HEK293 (cell line): ENCODE measurements at regions not wholly inside any gene's neighbourhood (a gene's known extent, or its start where the extent isn't known, plus 50 kb on each side); places are given as distances from the start of the nearest gene placed in this dataset.

ENCODE experiments used
- CTCF ChIA-PET: fragments of 350-600 bp; formaldehyde crosslinking; extraction: SDS; loops from one replicate; lab custom pipeline; 2021; ENCODE audit warnings: antibody characterized with exemption; lab: Yijun Ruan, JAX
- POLR2A ChIA-PET: fragments of 300-600 bp; formaldehyde crosslinking; extraction: SDS; loops from one replicate; lab custom pipeline; 2020; ENCODE audit warnings: antibody characterized with exemption, inconsistent platforms; lab: Yijun Ruan, JAX
- H3K27ac ChIP-seq: fragments of 200-500 bp; sonication (Bioruptor generic); 2 replicates; pipeline ENCODE4 v1.5.1; 2014; ENCODE audit warnings: low read depth, low read length, control low read depth, inconsistent platforms; ENCODE audit errors: extremely low read depth
- H3K36me3 ChIP-seq, 2 experiments: fragments of 200-500 bp in 1 of 2; sonication (Bioruptor generic) in 1 of 2; 1 replicate in 1 of 2; 2 replicates in 1 of 2; pipeline ENCODE4 v1.5.1; 2014 to 2017; ENCODE audit warnings: inconsistent platforms in 2 of 2, low read length in 2 of 2; ENCODE audit not compliant: control insufficient read depth in 2 of 2, insufficient read depth in 1 of 2
- H3K4me1 ChIP-seq: fragments of 200-500 bp; sonication (Bioruptor generic); 2 replicates; pipeline ENCODE4 v1.5.1; 2014; ENCODE audit warnings: mild to moderate bottlenecking, low read length, inconsistent platforms; ENCODE audit not compliant: control insufficient read depth, insufficient read depth
- H3K4me3 ChIP-seq: 2 replicates; pipeline ENCODE4 v1.5.1; 2011; ENCODE audit warnings: low read depth, mild to moderate bottlenecking, control low read depth, low read length, moderate library complexity
- H3K9me3 ChIP-seq: fragments of 200-500 bp; sonication (Bioruptor generic); 2 replicates; pipeline ENCODE4 v1.5.1; 2014; ENCODE audit warnings: low read depth, low read length, inconsistent platforms; ENCODE audit not compliant: control insufficient read depth, insufficient read depth
- IKZF3 ChIP-seq: fragments of 450-650 bp; IDR thresholded peaks from 2 replicates; pipeline ENCODE4 v1.5.0; 2018; ENCODE audit warnings: missing biosample characterization, mild to moderate bottlenecking, missing genetic modification characterization, moderate library complexity
- KLF10 ChIP-seq: fragments of 450-650 bp; IDR thresholded peaks from 2 replicates; pipeline ENCODE4 v1.5.1; 2018; ENCODE audit warnings: missing biosample characterization, mild to moderate bottlenecking, missing genetic modification characterization
- SCRT1 ChIP-seq: fragments of 450-650 bp; formaldehyde crosslinking; IDR thresholded peaks from 2 replicates; pipeline ENCODE4 v1.5.1; 2016; ENCODE audit warnings: missing biosample characterization, missing genetic modification characterization, borderline replicate concordance
- SETDB1 ChIP-seq: IDR thresholded peaks from one replicate; pipeline ENCODE4 v1.6.1; 2017; ENCODE audit warnings: mild to moderate bottlenecking, low read length, moderate library complexity, mixed read lengths; ENCODE audit not compliant: insufficient read length
- ZBTB20 ChIP-seq: fragments of 450-650 bp; formaldehyde crosslinking; IDR thresholded peaks from 2 replicates; pipeline ENCODE4 v1.5.1; 2016; ENCODE audit warnings: missing biosample characterization, missing genetic modification characterization
- ZBTB44 ChIP-seq: fragments of 450-650 bp; IDR thresholded peaks from 2 replicates; pipeline ENCODE4 v1.5.1; 2018; ENCODE audit warnings: missing biosample characterization, mild to moderate bottlenecking, missing genetic modification characterization
- ZNF174 ChIP-seq: fragments of 450-650 bp; formaldehyde crosslinking; IDR thresholded peaks from 2 replicates; pipeline ENCODE4 v1.5.0; 2017; ENCODE audit warnings: missing biosample characterization, mild to moderate bottlenecking, missing genetic modification characterization
- ZNF211 ChIP-seq: fragments of 450-650 bp; formaldehyde crosslinking; IDR thresholded peaks from 2 replicates; pipeline ENCODE4 v1.5.1; 2016; ENCODE audit warnings: low read depth, missing biosample characterization, missing genetic modification characterization
- ZNF404 ChIP-seq: fragments of 450-650 bp; formaldehyde crosslinking; IDR thresholded peaks from 2 replicates; pipeline ENCODE4 v1.5.1; 2017; ENCODE audit warnings: missing biosample characterization, missing genetic modification characterization
- ZNF416 ChIP-seq: fragments of 450-650 bp; formaldehyde crosslinking; IDR thresholded peaks from 2 replicates; pipeline ENCODE4 v1.5.1; 2016; ENCODE audit warnings: missing biosample characterization, missing genetic modification characterization
- ZNF426 ChIP-seq: fragments of 450-650 bp; formaldehyde crosslinking; IDR thresholded peaks from 2 replicates; pipeline ENCODE4 v1.5.1; 2017; ENCODE audit warnings: missing biosample characterization, missing genetic modification characterization, mild to moderate bottlenecking, inconsistent platforms, moderate library complexity
- ZNF561 ChIP-seq: fragments of 450-650 bp; IDR thresholded peaks from 2 replicates; pipeline ENCODE4 v1.5.1; 2018; ENCODE audit warnings: missing biosample characterization, missing genetic modification characterization, borderline replicate concordance
- ZNF600 ChIP-seq: fragments of 450-650 bp; formaldehyde crosslinking; IDR thresholded peaks from 2 replicates; pipeline ENCODE4 v1.5.1; 2016; ENCODE audit warnings: missing biosample characterization, missing genetic modification characterization
- ZNF626 ChIP-seq: fragments of 450-650 bp; sonication (Bioruptor Pico); formaldehyde crosslinking; IDR thresholded peaks from 2 replicates; pipeline ENCODE4 v1.5.1; 2018; ENCODE audit warnings: missing biosample characterization, missing genetic modification characterization, inconsistent platforms
- ZNF670 ChIP-seq: fragments of 450-650 bp; formaldehyde crosslinking; IDR thresholded peaks from 2 replicates; pipeline ENCODE4 v1.5.1; 2016; ENCODE audit warnings: missing biosample characterization, missing genetic modification characterization, low read depth
- ZSCAN23 ChIP-seq: fragments of 450-650 bp; formaldehyde crosslinking; IDR thresholded peaks from 2 replicates; pipeline ENCODE4 v1.5.1; 2016; ENCODE audit warnings: missing biosample characterization, missing genetic modification characterization
- ZSCAN30 ChIP-seq: fragments of 450-650 bp; IDR thresholded peaks from 2 replicates; pipeline ENCODE4 v1.5.1; 2018; ENCODE audit warnings: missing biosample characterization, mild to moderate bottlenecking, missing genetic modification characterization, moderate library complexity
- TF ChIP-seq, protein P1 (sequence below): fragments of 450-650 bp; formaldehyde crosslinking; IDR thresholded peaks from 2 replicates; pipeline ENCODE4 v1.5.1; 2016; ENCODE audit warnings: missing biosample characterization, missing genetic modification characterization
- TF ChIP-seq, protein P2 (sequence below): fragments of 450-650 bp; formaldehyde crosslinking; IDR thresholded peaks from 2 replicates; pipeline ENCODE4 v1.5.1; 2016; ENCODE audit warnings: missing biosample characterization, missing genetic modification characterization
- TF ChIP-seq, protein P3 (sequence below): fragments of 450-650 bp; formaldehyde crosslinking; IDR thresholded peaks from 2 replicates; pipeline ENCODE4 v1.5.1; 2016; ENCODE audit warnings: missing biosample characterization, missing genetic modification characterization
- TF ChIP-seq, protein P4 (sequence below): fragments of 450-650 bp; formaldehyde crosslinking; IDR thresholded peaks from 2 replicates; pipeline ENCODE4 v1.5.0; 2017; ENCODE audit warnings: missing biosample characterization, missing genetic modification characterization, borderline replicate concordance
- TF ChIP-seq, protein P5 (sequence below): fragments of 450-650 bp; formaldehyde crosslinking; IDR thresholded peaks from 2 replicates; pipeline ENCODE4 v1.5.1; 2016; ENCODE audit warnings: missing biosample characterization, missing genetic modification characterization

DNA sequence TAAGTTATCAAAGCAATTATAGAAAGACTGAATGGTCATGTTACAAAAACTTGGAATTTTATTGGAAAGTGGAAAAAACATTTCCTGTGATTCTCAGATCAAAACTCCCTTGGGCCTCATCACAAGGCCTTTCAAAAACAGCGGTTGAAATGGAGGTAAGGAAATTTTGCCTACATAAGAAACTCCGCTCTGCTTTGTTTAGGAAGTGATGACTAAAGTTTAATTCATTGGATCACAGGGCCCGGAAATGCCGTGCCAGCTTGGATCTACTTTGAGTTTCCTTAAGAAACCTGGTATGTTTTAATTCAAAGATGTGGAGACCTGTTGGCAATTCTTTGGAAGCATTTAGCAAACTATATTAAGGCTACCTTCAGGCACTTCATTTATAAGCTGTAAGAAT is 143.9 kb upstream of the MME start:
- H3K9me3 ChIP-seq: no peaks in the 10 kb centered on the region
- H3K36me3 ChIP-seq: no peaks in the 10 kb centered on the region
- H3K27ac ChIP-seq: no peak overlapping the region
- ChIA-PET POLR2A (no interaction called here), CTCF (no interaction called here)
- no peak overlapping the region for H3K4me3 ChIP-seq
- no peaks in the 10 kb centered on the region for H3K4me1 ChIP-seq
- TF ChIP-seq ZNF404 (tag by site-specific recombination) (no peak), ZNF416 (tag by site-specific recombination) (no peak), KLF10 (tag by site-specific recombination) (no peak), ZNF670 (tag by site-specific recombination) (no peak), IKZF3 (tag by site-specific recombination) (no peak), ZNF561 (tag by site-specific recombination) (no peak)
- TF ChIP-seq, protein P1, sequence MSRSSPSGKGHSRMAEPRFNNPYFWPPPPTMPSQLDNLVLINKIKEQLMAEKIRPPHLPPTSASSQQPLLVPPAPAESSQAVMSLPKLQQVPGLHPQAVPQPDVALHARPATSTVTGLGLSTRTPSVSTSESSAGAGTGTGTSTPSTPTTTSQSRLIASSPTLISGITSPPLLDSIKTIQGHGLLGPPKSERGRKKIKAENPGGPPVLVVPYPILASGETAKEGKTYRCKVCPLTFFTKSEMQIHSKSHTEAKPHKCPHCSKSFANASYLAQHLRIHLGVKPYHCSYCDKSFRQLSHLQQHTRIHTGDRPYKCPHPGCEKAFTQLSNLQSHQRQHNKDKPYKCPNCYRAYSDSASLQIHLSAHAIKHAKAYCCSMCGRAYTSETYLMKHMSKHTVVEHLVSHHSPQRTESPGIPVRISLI: no peak

GRCh38 chr3:154933581-154933980 is 146.5 kb upstream of the MME start:
- Histone ChIP-seq H3K36me3 (no peaks in the 10 kb centered on the region), H3K4me1 (no peaks in the 10 kb centered on the region), H3K4me3 (no peak overlapping the region), H3K27ac (no peak overlapping the region), H3K9me3 (no peaks in the 10 kb centered on the region)
- POLR2A ChIA-PET: no interaction called here
- CTCF ChIA-PET: interaction anchor here (1.2 kb wide), 1 partner anchor 390 kb away, joined by 3 read pairs; no protein-coding TSS in a partner anchor
- TF ChIP-seq, protein P2, sequence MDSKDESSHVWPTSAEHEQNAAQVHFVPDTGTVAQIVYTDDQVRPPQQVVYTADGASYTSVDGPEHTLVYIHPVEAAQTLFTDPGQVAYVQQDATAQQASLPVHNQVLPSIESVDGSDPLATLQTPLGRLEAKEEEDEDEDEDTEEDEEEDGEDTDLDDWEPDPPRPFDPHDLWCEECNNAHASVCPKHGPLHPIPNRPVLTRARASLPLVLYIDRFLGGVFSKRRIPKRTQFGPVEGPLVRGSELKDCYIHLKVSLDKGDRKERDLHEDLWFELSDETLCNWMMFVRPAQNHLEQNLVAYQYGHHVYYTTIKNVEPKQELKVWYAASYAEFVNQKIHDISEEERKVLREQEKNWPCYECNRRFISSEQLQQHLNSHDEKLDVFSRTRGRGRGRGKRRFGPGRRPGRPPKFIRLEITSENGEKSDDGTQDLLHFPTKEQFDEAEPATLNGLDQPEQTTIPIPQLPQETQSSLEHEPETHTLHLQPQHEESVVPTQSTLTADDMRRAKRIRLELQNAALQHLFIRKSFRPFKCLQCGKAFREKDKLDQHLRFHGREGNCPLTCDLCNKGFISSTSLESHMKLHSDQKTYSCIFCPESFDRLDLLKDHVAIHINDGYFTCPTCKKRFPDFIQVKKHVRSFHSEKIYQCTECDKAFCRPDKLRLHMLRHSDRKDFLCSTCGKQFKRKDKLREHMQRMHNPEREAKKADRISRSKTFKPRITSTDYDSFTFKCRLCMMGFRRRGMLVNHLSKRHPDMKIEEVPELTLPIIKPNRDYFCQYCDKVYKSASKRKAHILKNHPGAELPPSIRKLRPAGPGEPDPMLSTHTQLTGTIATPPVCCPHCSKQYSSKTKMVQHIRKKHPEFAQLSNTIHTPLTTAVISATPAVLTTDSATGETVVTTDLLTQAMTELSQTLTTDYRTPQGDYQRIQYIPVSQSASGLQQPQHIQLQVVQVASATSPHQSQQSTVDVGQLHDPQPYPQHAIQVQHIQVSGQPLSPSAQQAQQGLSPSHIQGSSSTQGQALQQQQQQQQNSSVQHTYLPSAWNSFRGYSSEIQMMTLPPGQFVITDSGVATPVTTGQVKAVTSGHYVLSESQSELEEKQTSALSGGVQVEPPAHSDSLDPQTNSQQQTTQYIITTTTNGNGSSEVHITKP (tag by site-specific recombination): no peak
- TF ChIP-seq, protein P3, sequence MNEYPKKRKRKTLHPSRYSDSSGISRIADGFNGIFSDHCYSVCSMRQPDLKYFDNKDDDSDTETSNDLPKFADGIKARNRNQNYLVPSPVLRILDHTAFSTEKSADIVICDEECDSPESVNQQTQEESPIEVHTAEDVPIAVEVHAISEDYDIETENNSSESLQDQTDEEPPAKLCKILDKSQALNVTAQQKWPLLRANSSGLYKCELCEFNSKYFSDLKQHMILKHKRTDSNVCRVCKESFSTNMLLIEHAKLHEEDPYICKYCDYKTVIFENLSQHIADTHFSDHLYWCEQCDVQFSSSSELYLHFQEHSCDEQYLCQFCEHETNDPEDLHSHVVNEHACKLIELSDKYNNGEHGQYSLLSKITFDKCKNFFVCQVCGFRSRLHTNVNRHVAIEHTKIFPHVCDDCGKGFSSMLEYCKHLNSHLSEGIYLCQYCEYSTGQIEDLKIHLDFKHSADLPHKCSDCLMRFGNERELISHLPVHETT (tag by site-specific recombination): no peak
- TF ChIP-seq ZBTB20 (tag by site-specific recombination) (no peak), SCRT1 (tag by site-specific recombination) (no peak), ZNF426 (tag by site-specific recombination) (no peak), SETDB1 (no peak), ZNF174 (tag by site-specific recombination) (no peak), ZNF626 (tag by site-specific recombination) (no peak), ZNF600 (tag by site-specific recombination) (no peak), ZBTB44 (no peak), ZSCAN23 (tag by site-specific recombination) (no peak), ZNF211 (tag by site-specific recombination) (no peak), ZSCAN30 (tag by site-specific recombination) (no peak)
- TF ChIP-seq, protein P4, sequence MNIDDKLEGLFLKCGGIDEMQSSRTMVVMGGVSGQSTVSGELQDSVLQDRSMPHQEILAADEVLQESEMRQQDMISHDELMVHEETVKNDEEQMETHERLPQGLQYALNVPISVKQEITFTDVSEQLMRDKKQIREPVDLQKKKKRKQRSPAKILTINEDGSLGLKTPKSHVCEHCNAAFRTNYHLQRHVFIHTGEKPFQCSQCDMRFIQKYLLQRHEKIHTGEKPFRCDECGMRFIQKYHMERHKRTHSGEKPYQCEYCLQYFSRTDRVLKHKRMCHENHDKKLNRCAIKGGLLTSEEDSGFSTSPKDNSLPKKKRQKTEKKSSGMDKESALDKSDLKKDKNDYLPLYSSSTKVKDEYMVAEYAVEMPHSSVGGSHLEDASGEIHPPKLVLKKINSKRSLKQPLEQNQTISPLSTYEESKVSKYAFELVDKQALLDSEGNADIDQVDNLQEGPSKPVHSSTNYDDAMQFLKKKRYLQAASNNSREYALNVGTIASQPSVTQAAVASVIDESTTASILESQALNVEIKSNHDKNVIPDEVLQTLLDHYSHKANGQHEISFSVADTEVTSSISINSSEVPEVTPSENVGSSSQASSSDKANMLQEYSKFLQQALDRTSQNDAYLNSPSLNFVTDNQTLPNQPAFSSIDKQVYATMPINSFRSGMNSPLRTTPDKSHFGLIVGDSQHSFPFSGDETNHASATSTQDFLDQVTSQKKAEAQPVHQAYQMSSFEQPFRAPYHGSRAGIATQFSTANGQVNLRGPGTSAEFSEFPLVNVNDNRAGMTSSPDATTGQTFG (tag by site-specific recombination): no peak
- TF ChIP-seq, protein P5, sequence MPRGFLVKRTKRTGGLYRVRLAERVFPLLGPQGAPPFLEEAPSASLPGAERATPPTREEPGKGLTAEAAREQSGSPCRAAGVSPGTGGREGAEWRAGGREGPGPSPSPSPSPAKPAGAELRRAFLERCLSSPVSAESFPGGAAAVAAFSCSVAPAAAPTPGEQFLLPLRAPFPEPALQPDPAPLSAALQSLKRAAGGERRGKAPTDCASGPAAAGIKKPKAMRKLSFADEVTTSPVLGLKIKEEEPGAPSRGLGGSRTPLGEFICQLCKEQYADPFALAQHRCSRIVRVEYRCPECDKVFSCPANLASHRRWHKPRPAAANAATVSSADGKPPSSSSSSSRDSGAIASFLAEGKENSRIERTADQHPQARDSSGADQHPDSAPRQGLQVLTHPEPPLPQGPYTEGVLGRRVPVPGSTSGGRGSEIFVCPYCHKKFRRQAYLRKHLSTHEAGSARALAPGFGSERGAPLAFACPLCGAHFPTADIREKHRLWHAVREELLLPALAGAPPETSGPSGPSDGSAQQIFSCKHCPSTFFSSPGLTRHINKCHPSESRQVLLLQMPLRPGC (tag by site-specific recombination): no peak
